NB4 (cell line): ENCODE measurements at regions not wholly inside any gene's neighbourhood (a gene's known extent, or its start where the extent isn't known, plus 50 kb on each side); places are given as distances from the start of the nearest gene placed in this dataset.

Experiments
- DNase-seq: peaks from one replicate; pipeline ENCODE4 v3.0.0; 2010; ENCODE audit warnings: low read depth
- H3K4me3 ChIP-seq: one replicate; pipeline ENCODE4 v1.5.1; 2011; ENCODE audit warnings: mild to moderate bottlenecking, low read depth, low read length, moderate library complexity
- CTCF ChIP-seq: IDR thresholded peaks from one replicate; pipeline ENCODE4 v1.5.1; 2012; ENCODE audit warnings: low read depth, low read length
- MAX ChIP-seq: IDR thresholded peaks from 2 replicates; pipeline ENCODE4 v1.6.1; 2011; ENCODE audit warnings: low read depth, low read length
- MYC ChIP-seq: IDR thresholded peaks from 2 replicates; pipeline ENCODE4 v1.6.1; 2011; ENCODE audit warnings: low read depth, low read length
- POLR2A ChIP-seq: IDR thresholded peaks from 2 replicates; pipeline ENCODE4 v1.6.1; 2011; ENCODE audit warnings: mild to moderate bottlenecking; ENCODE audit not compliant: insufficient read length; ENCODE audit errors: extremely low read depth

GRCh38 chr6:134734312-134734869 lies 215.5 kb downstream of the ALDH8A1 start:
- DNase-seq, result no peak
- H3K4me3 ChIP-seq, result no peak overlapping the region
- no peak for TF ChIP-seq MAX
- no peak for TF ChIP-seq CTCF
- TF ChIP-seq MYC, result no peak
- no peak for TF ChIP-seq POLR2A

- no peak overlapping the region for H3K4me3 ChIP-seq
- DNase-seq, result no peak
- TF ChIP-seq MYC, result no peak
- no peak for TF ChIP-seq POLR2A
- TF ChIP-seq MAX, result no peak
- no peak for TF ChIP-seq CTCF
Observed at GRCh38 chr6:134733801-134734200, 216.1 kb downstream of the ALDH8A1 start.

GRCh38 chr6:134732763-134733162 lies 217.1 kb downstream of the ALDH8A1 start:
- no peak for DNase-seq
- TF ChIP-seq CTCF, result no peak
- no peak for TF ChIP-seq MAX
- no peak overlapping the region for H3K4me3 ChIP-seq

GRCh38 chr6:134731615-134732014 lies 218.3 kb downstream of the ALDH8A1 start:
- no peak for DNase-seq
- no peak overlapping the region for H3K4me3 ChIP-seq
- no peak for TF ChIP-seq MAX
- TF ChIP-seq MYC, result no peak
- no peak for TF ChIP-seq CTCF
- no peak for TF ChIP-seq POLR2A

- DNase-seq, result no peak
- H3K4me3 ChIP-seq, result no peak overlapping the region
- TF ChIP-seq CTCF (no peak), POLR2A (no peak), MYC (no peak)
Observed at GRCh38 chr6:134730013-134730412, 219.9 kb downstream of the ALDH8A1 start.

- DNase-seq, result no peak
- H3K4me3 ChIP-seq, result no peak overlapping the region
- TF ChIP-seq POLR2A (no peak), MAX (no peak), CTCF (no peak), MYC (no peak)
Observed at GRCh38 chr6:134729561-134729960, 220.3 kb downstream of the ALDH8A1 start.
